MV-4-11 (cell line): ENCODE measurements at regions not wholly inside any gene's neighbourhood (a gene's known extent, or its start where the extent isn't known, plus 50 kb on each side); places are given as distances from the start of the nearest gene placed in this dataset.
"Not testable (repeated sequence)": the region's sequence is repeated elsewhere in the genome, so short reads cannot be mapped to it uniquely, and the experiment has no call there.

Experiments
- DNase-seq: peaks from one replicate; lab custom pipeline; 2025; lab: John Stamatoyannopoulos, UW

DNA sequence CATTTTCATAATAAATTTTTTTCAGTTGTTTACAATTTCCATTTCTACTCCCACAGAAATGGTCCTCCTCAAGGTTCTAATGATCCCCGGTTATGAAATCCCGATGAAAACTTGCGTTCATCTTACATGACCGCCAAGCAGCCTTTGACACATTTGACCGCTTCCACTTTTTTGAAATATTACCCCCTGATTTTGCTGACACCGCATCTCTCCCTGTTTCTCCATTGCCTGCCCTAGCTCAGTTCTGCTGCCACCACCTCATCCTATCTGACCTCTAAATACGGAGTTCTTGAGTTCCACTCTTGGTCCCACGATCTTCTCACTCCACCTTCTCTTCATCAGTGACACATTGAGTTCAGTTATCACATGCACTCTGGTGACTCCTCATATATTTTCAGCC is 74.1 kb downstream of the SLC35B3 start:
- DNase-seq = peak; percentile 69

DNA sequence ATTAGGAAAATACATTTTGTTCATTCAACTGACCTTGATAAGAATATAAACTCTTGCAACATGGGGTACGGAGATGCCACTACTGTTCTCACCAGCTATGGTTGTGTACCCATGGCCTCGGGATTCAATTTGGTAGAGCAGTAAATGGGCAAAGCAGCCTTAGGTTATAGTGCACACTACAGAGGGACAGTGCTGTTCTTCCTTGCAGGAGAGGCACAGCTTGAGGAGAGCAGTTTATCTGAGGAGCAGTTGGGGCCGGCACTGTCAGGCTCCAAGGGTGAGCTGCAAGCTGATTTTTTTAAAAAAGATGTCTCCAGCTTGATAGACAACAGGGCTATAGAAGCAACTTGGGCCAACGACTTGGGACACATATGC is 82.4 kb downstream of the SLC35B3 start:
- no peak for DNase-seq

DNA sequence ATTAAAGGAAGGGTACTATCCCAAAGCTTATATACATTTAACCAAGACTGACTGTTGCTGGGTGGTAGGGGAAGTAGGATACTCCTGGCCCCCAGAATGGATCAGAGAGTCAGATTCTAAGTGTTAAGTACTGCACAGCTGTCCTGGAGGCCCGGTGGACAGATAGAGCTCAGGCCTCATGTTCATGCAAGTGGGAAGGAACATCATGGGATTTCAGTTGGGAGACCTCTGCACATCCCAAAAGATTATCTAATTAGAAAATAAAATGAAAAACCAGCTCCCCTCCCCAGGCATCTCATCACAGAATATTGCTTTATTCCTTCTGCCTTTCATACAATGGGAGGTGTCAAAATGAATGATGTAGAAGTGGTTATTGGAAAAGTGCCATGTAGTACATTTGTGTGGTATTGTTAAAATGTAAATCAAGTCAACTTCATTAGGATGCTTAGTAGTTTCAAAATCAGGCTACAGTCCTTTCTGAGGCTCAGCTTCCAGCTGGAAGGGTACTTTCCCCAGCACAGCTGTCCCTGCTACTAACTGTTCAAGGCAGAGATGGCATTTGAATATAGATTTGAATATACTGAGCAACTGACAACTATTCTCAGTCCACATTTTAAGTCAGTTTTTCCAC is 82.9 kb downstream of the SLC35B3 start:
- DNase-seq = no peak

DNA sequence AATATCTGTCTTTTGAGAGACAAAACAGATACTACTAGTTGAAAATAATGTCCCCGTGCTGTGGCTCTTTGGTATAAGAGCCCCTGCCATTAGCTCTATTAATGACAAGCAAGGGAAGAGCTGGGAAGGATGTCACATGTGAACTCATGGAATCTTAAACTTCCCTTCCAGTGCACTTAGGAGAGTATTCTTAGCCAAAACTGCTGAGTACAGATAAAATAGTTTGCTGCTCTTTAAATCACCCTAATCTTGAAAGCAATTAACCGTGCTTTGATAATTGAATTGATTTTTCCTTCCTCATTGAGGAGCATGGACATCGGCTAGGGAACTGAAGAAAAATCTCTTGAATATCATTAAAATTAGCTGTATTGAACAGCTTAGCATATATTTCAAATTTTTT is 91.7 kb downstream of the SLC35B3 start:
- DNase-seq = no peak

DNA sequence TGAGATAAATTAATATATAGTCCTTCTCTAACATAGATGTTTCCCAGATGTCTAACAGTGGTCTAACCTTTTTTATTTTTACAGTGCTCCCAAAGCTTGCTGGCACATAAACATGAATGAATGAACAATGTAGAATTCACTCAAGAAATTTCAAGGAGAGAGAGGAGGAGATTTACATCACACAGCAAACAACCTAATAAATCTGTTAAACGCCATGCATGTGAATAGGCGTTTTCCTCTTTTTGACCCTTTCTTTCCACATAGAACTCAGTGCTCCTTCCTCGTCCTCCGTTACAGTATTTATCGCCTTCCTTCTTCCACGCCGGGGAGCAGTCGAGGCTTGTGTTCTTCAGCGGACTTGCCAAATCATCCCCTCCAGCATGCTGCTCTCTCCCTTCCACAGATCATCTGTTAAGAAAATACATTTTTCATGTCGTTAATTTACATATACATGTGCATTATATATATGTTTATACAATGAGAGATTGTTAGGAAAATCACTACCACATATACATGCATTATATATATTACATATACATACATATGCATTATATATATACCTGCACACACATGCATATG is 93.0 kb downstream of the SLC35B3 start:
- DNase-seq = no peak

DNA sequence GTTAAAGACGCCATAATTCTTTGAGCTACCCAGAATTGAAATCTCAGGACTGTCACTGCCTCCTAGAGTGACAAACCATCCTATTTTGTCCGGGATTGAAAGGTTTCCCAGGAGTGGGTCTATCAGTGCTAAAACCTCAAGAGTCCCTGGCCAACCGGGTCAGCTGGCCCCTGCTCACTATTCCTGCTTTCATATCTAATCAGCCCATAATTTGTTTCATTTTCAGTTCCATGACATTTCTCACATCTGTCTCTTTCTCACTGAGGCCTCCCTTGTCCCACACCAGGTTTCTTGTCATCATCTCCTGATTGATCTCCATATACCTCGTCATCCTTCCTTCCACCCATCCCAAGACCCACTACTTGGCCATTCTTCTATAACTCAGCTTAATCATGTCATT is 98.2 kb downstream of the SLC35B3 start:
- DNase-seq = no peak

DNA sequence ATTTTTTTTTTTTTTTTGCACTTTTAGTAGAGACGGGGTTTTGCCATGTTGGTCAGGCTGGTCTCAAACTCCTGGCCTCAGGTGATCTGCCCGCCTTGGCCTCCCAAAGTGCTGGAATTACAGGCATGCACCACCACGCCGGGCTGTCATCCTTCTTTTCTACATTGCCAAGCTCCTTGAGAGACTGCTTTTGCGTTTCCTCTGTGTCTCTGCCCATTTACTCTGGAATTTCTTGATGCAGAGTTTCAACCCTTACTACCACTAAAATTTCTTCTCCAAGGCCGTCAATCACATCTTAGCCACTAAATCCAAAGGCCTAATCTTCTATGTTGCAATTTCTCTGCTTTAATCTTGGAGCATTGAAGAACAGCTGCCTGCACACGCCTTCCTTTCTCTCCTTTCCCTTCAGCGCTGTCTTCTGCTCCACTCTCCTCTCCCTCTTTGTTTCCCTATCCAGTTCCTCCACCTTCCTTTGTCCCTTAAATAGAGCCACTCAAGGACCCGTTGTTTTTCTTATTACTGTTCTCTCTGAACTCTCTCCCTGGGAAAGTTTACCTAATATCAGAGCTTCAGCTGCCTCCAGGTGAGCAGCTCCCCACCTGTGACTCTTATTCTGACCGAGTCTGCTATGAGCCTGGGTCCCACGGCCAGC is 98.8 kb downstream of the SLC35B3 start:
- DNase-seq = no peak

DNA sequence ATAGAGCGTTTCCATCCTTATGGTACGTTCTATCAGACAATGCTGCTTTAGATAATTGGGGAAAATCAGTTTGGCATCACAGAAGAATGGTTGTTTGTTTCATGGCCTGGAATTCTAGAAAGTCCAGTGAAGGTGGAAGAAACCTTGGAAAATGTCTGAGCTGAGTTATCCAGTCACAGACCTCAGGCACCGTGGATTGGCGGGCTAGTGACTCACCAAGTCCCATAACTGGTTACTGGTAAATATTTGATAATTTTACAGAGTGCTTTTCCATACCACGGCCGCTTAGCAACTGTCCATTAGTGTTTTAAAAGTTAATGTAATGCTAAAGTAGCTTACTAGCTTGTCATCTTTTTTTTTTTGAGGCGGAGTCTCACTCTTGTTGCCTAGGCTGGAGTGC is 99.4 kb downstream of the SLC35B3 start:
- no peak for DNase-seq

DNA sequence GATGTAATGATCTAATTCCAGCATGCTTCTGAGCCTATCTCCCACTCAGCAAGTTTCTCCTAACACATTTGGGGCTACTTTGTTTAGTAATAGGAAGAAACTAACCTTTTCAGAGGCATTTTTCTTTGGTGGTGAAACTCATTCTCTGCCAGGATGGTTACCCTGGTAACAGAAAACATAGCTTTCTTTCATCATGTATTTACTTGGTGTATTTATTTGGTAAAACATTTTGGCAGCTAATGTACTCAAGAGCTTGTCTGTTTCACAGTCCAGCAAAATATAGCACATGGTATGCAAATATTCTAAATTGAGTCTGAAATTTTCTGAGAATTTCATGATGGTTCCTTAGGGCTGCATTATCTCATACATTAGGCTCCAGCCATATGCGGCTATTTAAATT is 100.0 kb downstream of the SLC35B3 start:
- no peak for DNase-seq

DNA sequence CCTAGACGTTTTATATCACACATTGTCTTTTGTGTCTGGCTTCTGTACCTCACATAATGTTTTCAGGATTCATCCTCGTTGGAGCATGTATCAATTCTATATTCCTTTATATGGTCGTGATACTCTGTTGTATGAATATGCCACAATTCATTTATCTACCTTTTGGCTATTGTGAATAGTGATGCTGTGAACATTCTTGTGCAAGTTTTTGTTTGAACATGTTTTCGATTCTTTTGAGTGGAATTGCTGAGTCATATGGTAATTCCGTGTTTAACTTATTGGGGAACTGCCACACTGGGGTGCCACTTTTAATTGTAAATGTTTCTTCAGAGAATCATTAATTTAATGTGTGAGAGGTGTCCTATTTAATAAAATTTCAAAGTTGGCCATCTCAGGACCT is 101.2 kb downstream of the SLC35B3 start:
- DNase-seq = no peak

DNA sequence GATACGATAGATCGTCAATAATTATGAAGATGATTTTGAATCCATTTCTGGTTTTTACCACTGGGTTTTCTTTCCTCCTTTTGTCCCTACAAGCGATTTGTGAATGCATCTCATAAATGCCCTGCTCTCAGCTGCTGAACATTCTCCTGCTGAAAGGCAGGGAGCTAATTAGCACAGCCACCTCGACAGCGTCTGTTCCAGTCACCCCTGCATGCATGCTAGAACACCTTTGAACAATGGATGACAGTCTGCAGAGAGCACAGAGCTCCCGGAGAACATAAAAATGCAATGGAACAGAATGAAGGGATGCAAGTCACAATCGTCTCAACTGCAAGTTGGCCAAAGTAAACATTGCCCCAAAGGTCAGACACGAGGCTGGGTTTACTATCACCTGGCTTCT is 105.8 kb downstream of the SLC35B3 start:
- DNase-seq = no peak

DNA sequence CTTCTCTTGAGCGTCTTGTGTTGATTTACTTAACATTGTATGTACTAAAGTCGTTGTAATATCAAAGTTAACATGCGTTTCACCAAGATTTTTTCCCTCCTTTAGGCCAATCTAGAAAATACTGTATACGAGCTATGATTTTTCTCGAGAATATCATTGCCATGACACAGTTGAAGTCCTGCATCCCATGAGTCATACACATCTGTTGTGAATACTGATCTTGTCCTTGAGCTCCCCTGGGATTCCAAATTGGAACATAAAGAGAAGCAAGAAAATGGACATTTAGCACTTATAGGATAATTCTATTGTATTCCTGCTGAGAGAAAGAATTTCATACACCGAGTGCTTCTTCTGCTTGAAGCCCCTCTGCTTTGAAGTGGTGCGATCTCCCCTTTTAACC is 109.6 kb downstream of the SLC35B3 start:
- DNase-seq = no peak

DNA sequence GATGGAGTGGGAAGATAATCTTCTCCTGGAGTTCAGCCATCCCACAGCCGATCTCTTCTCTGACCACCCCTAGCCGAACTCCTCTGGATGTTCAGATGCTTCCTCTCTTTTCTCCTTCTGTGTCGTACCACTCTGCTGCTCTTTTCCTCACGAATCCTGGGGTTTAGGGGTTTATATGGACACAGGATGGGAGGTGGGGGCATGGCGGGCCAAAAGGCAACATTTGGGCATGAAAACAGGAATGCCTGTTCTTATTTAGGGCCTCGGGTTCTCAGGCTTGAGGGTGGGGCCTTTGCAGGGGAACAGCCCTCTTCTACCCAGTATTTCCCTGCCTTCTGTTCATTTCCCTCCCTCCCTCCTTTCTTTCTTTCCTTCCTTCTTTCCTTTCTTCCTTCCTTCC is 112.7 kb downstream of the SLC35B3 start:
- DNase-seq = no peak

DNA sequence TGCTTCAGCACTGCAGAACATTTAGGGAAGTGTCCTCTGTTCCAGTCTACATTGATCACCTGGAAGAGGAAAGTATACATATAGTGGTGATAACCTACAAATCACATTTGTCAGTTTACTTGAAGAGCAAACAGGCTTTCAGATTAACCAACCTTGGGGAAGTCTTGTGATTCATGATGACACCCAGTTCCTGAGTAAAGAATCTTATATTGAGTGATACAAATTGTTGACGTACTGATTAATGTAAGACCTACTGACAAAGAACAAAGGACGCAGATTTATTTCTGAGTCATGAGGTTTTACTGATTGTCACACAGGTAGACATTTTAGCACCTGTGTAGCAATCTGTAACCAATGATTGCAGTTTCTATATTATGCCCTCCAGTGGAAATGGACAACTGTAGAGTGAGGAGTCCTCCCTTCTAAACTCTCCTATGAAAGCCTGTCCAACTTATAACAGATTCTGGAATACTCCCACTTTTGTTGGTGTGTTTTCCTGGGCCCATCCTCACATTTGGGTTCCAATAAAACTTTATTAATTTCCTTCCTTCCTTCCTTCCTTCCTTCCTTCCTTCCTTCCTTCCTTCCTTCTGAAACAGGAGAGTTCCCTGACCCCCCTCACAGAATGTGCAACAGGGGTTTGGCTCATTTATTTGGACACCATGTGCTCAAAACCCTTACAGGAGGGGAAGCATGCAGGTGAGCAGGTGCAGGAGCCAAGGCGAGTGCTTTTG is 113.5 kb downstream of the SLC35B3 start:
- no peak for DNase-seq

DNA sequence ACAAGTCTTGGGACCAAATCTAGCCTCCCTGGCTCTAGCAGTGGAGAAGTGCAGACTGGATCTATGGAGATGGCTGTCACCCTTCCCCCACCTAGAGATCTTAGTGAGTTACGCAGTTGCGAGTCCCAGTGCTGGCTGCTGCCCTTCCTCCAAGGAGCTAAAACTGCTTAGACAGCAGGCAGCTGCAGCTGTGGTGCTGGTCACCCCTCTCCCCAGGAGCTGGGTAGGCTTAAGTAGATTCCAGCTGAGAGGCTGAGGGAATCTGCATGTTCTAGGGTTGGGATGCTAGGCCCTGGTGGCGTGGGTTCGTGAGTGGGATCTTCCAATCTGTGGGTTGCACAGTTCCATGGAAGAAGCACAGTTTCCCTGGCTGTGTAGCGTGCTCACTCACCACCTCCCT is 120.2 kb downstream of the SLC35B3 start:
- no peak for DNase-seq

DNA sequence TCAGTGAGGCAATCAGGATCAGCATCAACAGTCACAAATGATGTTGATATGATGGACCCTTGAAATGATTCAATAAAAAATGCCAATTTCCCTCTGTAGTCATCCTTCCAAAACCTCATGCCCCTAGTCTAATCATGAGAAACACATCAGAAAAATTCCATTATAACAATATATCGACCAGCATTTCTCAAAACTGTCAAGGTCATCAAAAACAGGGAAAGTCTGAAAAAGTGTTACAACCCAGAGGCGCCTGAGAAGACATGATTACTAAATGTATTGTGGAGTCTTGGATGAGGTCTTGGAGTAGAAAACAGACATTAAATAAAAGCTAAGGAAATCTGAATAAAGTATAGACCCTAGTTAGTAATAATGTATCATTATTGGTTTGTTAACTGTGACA is 133.8 kb downstream of the SLC35B3 start:
- no peak for DNase-seq

DNA sequence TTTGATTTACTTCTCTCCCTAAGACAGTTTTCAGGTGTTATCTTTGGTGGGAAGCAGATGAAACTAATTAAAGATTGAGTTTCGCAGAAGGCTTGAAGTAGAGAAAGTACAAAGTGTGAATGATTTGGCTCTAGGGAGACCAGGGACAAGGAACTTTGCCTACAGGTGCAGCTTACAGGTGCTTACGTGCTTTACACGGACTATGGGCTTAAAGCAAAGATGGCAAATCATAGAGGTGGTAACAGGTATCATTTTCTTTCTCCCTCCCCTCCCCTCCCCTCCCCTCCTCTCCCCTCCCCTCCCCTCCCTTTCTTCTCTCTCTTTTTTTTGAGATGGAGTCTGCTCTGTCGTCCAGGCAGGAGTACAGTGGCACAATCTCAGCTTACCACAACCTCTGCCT is 136.3 kb downstream of the SLC35B3 start:
- DNase-seq = no peak

DNA sequence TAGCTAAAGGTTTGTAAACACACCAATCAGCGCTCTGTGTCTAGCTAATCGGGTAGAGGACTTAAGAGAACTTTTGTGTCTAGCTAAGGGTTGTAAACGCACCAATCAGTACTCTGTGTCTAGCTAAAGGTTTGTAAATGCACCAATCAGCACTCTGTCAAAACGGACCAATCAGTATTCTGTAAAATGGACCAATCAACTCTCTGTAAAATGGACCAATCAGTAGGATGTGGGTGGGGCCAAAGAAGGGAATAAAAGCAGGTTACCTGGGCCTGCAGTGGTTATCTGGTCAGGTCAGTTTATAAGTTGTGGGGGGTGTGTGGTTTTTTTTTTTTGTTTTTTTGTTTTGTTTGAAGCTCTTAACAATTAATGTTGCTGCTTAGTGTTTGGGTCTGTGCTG is 152.4 kb downstream of the SLC35B3 start:
- not testable (repeated sequence) for DNase-seq

DNA sequence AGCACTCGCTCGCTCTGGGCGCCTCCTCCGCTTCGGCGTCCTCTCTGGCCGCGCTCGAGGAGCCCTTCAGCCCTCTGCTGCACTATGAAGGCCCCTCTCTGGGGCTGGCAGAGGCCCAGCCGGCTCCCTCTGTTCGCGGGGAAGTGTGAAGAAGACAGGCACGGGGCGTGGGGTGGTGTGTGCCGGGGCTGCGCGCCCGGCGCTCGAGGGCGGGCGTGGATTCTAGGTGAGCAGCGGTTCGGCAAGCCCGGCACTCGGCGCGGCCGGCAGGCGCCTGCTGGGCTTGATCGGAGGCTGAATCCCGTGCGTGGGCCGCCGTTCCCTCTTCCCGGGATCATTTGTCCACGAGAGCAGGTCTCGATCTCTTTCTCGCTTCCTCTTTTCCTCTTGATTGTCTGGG is 153.0 kb downstream of the SLC35B3 start:
- no peak for DNase-seq

DNA sequence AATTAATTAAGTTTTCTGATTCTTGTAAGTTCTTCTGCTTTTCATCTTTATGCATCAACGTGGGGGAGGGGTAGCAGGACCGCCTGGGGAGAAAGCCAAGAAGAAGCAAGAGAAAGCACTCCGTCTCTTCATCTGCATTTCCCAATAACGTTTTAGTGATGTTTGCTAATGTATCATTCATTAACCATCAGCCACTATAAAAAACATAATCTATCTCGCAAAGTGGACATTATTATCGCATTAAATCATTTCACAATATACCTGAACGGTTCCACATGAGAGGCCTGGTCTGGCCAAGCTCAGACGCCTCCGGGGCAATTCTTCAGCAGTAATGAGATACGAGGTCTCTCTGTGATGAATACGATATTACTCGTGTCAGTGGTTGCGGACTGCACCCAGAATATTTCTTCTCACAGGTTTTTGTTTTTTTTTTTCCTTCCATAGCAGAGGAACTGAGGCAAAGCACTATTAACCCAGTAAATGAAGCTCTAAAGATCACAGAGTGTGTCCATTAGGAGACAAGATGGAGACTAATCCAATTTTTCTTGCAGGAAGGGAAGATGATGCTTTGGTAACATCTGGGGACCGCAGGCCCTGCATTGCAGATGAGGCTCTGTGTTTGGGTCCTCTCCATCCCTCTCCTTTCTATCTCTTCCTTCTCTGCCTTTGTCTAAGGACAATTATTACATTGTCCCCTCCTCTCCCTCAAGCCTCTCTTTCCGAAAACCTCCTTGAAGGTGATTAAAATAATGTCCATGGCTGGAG is 156.1 kb downstream of the SLC35B3 start:
- no peak for DNase-seq

DNA sequence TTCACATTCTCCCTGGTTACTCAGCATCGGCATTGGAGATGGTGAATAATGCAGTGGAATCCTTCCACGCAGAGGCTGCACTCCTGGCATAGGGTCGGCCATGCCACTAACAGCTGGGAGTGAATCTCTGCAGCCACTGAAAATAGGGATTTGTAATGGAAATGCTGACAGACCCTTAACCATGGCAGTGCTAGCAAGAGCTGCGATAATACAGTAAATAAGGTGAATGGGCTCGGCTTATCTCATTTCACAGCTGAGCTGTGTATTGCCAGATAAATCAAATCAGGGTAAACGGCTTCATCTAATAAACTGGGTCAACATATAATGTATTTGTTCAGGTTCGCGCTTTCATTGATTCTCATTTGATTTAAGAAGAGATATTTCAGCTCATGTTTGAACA is 156.8 kb downstream of the SLC35B3 start:
- DNase-seq = no peak

DNA sequence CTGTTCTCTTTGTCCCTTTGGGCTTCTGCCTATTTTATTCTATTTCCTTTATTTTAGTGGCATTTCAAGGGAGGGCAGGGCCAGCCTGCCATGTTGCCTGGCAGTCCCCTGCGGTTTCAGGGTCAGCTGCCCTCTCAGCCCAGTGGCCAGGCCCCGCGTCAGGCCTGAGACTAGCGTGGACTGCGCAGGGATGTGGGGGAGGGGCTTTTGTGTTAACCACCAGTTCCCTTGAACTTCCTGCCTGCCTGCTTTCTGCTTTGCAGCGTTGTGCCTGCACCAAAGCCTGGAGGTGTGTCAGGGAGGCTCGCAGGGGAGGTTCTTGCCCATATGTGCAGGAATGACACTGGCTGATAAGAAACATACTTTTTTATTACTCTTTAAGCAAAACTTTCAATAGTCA is 157.6 kb downstream of the SLC35B3 start:
- no peak for DNase-seq

DNA sequence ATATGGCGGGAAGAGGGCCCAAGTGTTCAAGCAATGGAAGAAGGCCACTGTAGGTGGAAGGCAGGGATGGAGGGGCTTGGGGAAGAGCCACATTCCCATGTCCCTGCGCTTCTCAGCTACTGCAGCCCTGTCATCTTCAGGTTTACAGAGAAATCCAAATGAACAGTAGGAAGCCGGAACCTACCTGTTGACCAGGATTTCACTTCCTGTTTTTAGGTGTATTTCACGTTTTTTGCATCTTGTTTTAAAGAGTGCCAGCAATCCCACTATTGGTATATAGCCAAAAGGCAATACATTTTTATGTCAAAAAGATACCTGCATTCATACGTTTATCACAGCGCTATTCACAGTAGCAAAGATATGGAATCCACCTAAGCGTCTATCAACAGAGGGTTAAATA is 159.2 kb downstream of the SLC35B3 start:
- DNase-seq = no peak
